SU-DHL-6 (cell line): ENCODE measurements at regions not wholly inside any gene's neighbourhood (a gene's known extent, or its start where the extent isn't known, plus 50 kb on each side); places are given as distances from the start of the nearest gene placed in this dataset.

Experiments used
- H2AFZ ChIP-seq: fragments of 200-600 bp; sonication (generic); 2 replicates; pipeline ENCODE4 v1.6.1; 2014; ENCODE audit warnings: low read depth, mild to moderate bottlenecking, moderate library complexity, mixed read lengths, antibody characterized with exemption, low read length; ENCODE audit not compliant: severe bottlenecking
- H3F3A ChIP-seq: fragments of 200-600 bp; shearing (Covaris generic); 2 replicates; pipeline ENCODE4 v1.6.0; 2016; ENCODE audit warnings: antibody characterized with exemption, mild to moderate bottlenecking; ENCODE audit not compliant: insufficient read depth
- H3K27ac ChIP-seq: fragments of 200-600 bp; sonication (generic); 2 replicates; pipeline ENCODE4 v1.5.1; 2016; ENCODE audit warnings: low read depth, mild to moderate bottlenecking, low read length, moderate library complexity, mixed read lengths
- H3K27me3 ChIP-seq: fragments of 200-600 bp; sonication (generic), shearing (Covaris generic); 2 replicates; pipeline ENCODE4 v1.6.0; 2014; ENCODE audit warnings: mild to moderate bottlenecking, low read length
- H3K36me3 ChIP-seq: fragments of 200-600 bp; sonication (generic); 2 replicates; pipeline ENCODE4 v1.6.1; 2014; ENCODE audit warnings: mild to moderate bottlenecking, low read length, mixed read lengths
- H3K4me2 ChIP-seq: fragments of 300-600, 200-600 bp; shearing (Covaris generic), sonication (generic); 2 replicates; pipeline ENCODE4 v1.6.0; 2014; ENCODE audit warnings: low read length, low read depth, mild to moderate bottlenecking; ENCODE audit not compliant: poor library complexity, severe bottlenecking
- H3K4me3 ChIP-seq: fragments of 200-600 bp; sonication (generic); 2 replicates; pipeline ENCODE4 v1.5.1; 2014; ENCODE audit warnings: antibody characterized with exemption, low read length, mild to moderate bottlenecking, mixed read lengths; ENCODE audit not compliant: insufficient read depth, poor library complexity, severe bottlenecking
- H3K79me2 ChIP-seq: fragments of 200-600 bp; sonication (generic); 2 replicates; pipeline ENCODE4 v1.6.1; 2014; ENCODE audit warnings: mild to moderate bottlenecking, low read length, moderate library complexity; ENCODE audit not compliant: insufficient read depth
- H3K9ac ChIP-seq: fragments of 200-600 bp; sonication (generic); 2 replicates; pipeline ENCODE4 v1.7.0; 2014; ENCODE audit warnings: mild to moderate bottlenecking, low read length
- H3K9me2 ChIP-seq: fragments of 200-600 bp; sonication (generic); replicated peaks from 2 replicates; pipeline ENCODE4 v1.6.1; 2014; ENCODE audit warnings: low read length; ENCODE audit not compliant: insufficient read depth
- H3K9me3 ChIP-seq: fragments of 200-600 bp; sonication (generic); 2 replicates; pipeline ENCODE4 v1.6.1; 2014; ENCODE audit warnings: low read length, mixed read lengths; ENCODE audit not compliant: insufficient read depth
- H4K20me1 ChIP-seq: fragments of 200-600 bp; sonication (generic); 2 replicates; pipeline ENCODE4 v1.6.1; 2014; ENCODE audit warnings: low read depth, mild to moderate bottlenecking, antibody characterized with exemption, low read length, moderate library complexity, mixed read lengths
- EZH2phosphoT487 ChIP-seq: fragments of 200-600 bp; sonication (generic), shearing (Covaris generic); conservative IDR thresholded peaks from 2 replicates; pipeline ENCODE4 v1.6.1; 2018; ENCODE audit warnings: mild to moderate bottlenecking, antibody characterized with exemption, low read length, moderate library complexity, mixed read lengths
- TF ChIP-seq, protein P1 (sequence below): fragments of 200-600 bp; sonication (generic); IDR thresholded peaks from one replicate; pipeline ENCODE4 v1.5.1; 2017; ENCODE audit warnings: antibody characterized with exemption, mild to moderate bottlenecking, low read length, moderate library complexity; ENCODE audit not compliant: insufficient read depth, poor library complexity, severe bottlenecking

DNA sequence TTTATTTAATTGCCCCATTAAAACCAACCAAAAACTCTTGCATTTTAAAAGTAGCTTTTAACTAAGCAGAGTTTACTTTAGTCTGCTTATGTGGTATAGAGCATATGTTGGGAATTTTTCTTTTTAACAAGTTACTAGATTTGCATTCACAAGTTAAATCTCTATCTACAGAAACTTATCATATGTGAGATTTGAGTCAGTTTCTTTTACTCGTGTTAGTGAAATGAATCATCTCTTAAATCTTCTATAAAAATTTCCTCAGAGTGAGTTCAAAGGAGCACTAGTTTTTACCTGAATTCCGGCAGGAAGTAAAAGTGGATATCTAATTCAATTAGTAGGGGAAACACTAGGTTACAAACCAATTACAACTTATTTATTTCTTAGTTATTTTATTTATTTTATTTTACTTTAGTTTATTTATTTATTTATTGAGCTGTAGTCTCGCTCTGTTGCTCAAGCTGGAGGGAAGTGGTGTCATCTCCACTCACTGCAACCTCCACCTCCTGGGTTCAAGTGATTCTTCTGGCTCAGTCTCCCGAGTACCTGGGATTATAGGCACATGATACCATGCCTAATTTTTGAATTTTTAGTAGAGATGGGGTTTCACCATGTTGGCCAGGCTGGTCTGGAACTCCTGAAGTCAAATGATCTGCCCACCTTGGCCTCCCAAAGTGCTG, 1609.6 kb upstream of the B3GALT2 start:
- Histone ChIP-seq H3K4me3 (no peak overlapping the region), H3K27me3 (no peaks in the 10 kb centered on the region), H3F3A (no peaks in the 10 kb centered on the region), H3K79me2 (no peaks in the 10 kb centered on the region), H3K36me3 (no peaks in the 10 kb centered on the region), H3K9me3 (no peaks in the 10 kb centered on the region), H2AFZ (peak overlapping the region; percentile 41), H3K4me2 (no peak overlapping the region), H3K9ac (no peak overlapping the region), H3K27ac (no peak overlapping the region), H4K20me1 (no peaks in the 10 kb centered on the region), H3K9me2 (no peaks in the 10 kb centered on the region)
- no peak for TF ChIP-seq EZH2phosphoT487
- TF ChIP-seq, protein P1, sequence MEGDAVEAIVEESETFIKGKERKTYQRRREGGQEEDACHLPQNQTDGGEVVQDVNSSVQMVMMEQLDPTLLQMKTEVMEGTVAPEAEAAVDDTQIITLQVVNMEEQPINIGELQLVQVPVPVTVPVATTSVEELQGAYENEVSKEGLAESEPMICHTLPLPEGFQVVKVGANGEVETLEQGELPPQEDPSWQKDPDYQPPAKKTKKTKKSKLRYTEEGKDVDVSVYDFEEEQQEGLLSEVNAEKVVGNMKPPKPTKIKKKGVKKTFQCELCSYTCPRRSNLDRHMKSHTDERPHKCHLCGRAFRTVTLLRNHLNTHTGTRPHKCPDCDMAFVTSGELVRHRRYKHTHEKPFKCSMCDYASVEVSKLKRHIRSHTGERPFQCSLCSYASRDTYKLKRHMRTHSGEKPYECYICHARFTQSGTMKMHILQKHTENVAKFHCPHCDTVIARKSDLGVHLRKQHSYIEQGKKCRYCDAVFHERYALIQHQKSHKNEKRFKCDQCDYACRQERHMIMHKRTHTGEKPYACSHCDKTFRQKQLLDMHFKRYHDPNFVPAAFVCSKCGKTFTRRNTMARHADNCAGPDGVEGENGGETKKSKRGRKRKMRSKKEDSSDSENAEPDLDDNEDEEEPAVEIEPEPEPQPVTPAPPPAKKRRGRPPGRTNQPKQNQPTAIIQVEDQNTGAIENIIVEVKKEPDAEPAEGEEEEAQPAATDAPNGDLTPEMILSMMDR, result no peak

DNA sequence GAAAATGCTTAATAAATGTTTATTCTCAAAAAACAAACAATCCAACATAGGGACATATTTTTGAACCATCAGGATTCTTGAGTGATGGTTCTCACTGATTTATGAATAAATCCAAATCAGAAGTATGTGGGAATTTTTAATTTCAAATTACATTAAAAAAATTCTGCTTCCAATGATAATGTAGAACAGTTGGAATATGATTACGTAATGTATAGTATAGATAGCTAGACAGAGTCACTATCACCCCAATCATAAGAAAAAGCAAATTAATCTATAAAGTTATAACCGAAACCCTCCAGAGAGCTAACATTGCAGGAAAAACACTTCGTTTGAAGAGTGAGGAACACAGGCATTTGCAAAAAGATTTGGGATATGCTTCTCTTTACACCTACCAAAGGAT, 1600.6 kb upstream of the B3GALT2 start:
- TF ChIP-seq, protein P1, result no peak
- TF ChIP-seq EZH2phosphoT487, result no peak

DNA sequence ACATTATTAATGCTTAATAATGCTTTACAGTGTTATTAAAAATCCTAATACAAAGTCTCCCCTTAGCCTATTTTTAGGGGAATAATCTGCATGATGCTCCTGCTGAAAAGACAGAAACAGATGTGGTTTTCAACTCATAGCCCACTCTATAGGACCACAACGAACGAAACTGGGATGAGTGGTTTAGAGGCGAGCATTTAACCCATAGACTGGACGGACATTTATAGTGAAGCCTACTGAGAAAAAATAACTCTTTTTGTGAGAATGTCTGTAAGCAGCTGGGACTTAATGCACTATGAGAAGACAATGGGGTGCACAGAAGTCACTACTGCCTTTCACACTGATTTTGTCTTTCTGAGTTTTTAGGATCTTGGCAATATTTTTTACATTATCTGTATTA, 1599.6 kb upstream of the B3GALT2 start:
- H3K4me3 ChIP-seq, result no peak overlapping the region
- no peak overlapping the region for H3K27ac ChIP-seq
- no peaks in the 10 kb centered on the region for H3K36me3 ChIP-seq
- H2AFZ ChIP-seq, result no peak overlapping the region
- H3K9me3 ChIP-seq, result no peaks in the 10 kb centered on the region
- TF ChIP-seq, protein P1, result no peak
- TF ChIP-seq EZH2phosphoT487, result no peak
- no peaks in the 10 kb centered on the region for H3K27me3 ChIP-seq
- no peaks in the 10 kb centered on the region for H3K9me2 ChIP-seq
- H4K20me1 ChIP-seq, result no peaks in the 10 kb centered on the region
- no peak overlapping the region for H3K4me2 ChIP-seq
- no peak overlapping the region for H3K9ac ChIP-seq
- H3K79me2 ChIP-seq, result no peaks in the 10 kb centered on the region
- H3F3A ChIP-seq, result no peaks in the 10 kb centered on the region

More for the DNA sequence above, 1600.6 kb upstream of the B3GALT2 start:
- H3K9me2 ChIP-seq, result no peaks in the 10 kb centered on the region
- no peaks in the 10 kb centered on the region for H4K20me1 ChIP-seq
- no peak overlapping the region for H3K4me3 ChIP-seq
- H3K36me3 ChIP-seq, result no peaks in the 10 kb centered on the region
- H3K9me3 ChIP-seq, result no peaks in the 10 kb centered on the region
- H3K27me3 ChIP-seq, result no peaks in the 10 kb centered on the region
- H3F3A ChIP-seq, result no peaks in the 10 kb centered on the region
- H3K4me2 ChIP-seq, result no peak overlapping the region
- no peaks in the 10 kb centered on the region for H3K79me2 ChIP-seq
- H3K27ac ChIP-seq, result no peak overlapping the region
- no peak overlapping the region for H3K9ac ChIP-seq
- H2AFZ ChIP-seq, result no peak overlapping the region
